NCI-H460 (cell line): ENCODE measurements at regions not wholly inside any gene's neighbourhood (a gene's known extent, or its start where the extent isn't known, plus 50 kb on each side); places are given as distances from the start of the nearest gene placed in this dataset.

Source experiments
- DNase-seq: peaks from one replicate; pipeline ENCODE4 v3.0.0-alpha.2; 2016; ENCODE audit warnings: low read depth; ENCODE audit errors: extremely low read depth

DNA sequence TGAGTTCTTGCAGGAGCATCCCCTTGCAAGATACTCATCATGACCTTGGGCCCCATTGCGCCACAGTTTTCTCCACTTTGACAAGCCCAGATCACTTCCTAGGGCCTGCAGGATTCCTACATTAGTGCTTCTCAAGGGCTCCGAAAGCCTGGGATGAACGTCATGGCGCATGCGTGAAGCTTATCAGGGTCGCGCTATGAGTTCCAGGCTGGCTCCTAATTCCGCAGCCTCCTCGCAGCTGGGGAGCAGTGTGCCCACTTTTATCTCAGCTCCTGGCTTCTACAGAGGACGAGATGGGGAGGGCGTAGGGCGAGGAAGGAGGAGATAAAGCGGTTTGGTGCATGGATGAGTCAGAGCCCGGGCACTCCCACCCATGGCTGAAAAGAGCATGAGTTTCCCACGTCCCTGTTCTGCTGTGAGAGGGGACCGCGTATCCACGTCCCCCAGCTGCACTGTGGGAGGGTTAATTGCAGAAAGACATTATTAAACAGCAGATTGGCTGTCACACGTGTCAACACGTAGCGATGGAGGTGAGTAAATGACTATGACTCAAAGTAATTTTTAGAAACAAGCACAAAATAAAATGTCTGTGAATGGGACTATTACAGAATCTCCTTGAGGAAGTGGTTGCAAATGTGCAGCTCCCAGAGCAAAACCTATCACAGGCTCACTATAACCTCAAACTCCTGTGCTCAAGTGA lies 72.9 kb upstream of the DSP start:
- peak; percentile 16 for DNase-seq

DNA sequence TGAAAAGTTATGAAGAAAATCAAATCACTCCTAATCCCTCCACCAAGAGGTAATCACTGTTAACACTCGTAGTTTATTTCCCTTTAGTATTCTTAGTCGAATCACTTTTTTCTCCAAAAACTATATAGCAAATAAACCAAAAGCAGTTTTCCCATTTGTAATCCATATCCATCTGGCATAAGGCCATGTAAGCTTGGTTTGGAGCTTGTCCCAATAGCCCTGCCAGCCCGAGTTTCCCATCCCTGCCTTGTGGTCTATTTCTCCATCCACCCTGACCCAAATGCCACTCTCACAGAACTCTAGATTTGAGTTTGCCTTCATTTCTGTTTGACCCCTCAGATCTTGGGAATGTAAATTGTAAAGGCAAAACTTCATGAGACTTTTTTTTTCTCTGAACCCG lies 71.8 kb upstream of the DSP start:
- DNase-seq, result no peak

DNA sequence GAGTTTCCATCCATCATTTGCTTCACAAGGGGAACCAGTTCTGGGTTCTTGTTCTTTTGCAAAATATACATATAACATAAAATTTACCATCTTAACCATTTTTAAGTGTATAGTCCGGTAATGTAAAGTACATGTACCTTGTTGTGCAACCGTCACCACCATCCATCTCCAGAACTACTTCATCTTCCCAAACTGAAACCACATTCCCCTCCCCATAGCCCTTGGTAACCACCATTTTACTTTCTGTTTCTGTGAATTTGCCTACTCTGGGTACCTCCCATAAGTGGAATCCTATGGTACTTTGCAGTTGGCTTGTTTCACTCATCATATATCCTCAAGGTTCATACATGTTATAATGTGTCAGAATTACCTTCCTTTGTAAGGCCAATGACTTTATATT lies 70.3 kb upstream of the DSP start:
- no peak for DNase-seq

DNA sequence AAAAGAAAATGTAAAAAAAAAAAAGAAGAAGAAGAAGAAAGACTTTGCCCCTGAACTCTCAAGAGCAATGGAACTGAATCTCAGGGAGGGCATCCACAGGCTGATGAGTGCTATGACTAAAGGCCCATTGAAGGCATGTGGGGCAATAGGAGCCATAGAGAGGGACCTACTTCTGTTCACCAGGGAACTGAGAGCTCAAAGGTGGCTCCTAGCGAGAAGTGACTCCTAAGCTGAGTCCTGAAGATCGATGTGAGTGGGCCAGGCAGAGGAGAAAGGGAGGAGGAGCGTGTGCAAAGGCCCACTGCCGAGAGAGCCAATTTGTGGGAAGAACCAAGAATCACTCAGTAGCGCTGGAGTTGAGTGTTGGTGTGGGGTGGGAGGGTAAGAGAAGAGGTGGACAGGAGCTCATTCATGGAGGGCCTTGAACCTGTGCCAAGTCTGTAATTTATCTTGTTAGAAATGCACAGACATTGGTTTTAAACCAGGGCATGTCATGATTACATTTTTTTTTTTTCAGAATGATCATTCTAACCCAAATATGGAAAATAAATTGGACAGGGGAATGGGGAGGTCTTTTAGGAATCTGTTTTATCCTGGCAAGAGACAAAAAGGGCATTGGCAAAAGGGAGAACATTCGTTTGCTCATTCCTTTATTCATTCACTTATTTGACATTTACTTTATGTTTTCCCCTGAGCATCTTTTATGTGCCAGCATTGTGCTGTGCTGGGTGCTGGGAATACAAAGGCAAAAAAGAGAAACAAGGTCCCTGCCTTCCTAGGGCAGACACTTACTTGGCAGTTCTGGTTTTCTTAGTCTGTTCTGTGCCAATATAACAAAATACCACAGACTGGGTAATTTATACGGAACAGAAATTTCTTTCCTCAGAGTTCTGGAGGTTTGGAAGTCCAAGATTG lies 67.4 kb upstream of the DSP start:
- no peak for DNase-seq

DNA sequence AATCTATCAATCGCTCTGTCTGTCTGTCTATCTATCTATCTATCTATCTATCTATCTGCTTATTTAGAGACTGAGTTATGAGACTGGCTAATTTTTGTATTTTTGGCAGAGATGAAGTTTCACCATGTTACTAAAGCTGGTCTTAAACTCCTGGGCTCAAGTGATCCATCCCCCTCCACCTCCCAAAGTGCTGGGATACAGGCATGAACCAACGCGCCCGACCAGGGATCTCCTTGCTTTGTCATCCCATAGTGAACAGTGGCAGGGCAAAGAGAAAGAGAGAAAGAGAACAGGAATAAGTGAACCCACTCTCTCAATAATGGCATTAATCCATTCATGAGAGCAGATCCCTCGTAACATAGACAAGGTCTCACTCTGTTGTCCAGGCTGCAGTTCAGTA lies 66.4 kb upstream of the DSP start:
- no peak for DNase-seq

DNA sequence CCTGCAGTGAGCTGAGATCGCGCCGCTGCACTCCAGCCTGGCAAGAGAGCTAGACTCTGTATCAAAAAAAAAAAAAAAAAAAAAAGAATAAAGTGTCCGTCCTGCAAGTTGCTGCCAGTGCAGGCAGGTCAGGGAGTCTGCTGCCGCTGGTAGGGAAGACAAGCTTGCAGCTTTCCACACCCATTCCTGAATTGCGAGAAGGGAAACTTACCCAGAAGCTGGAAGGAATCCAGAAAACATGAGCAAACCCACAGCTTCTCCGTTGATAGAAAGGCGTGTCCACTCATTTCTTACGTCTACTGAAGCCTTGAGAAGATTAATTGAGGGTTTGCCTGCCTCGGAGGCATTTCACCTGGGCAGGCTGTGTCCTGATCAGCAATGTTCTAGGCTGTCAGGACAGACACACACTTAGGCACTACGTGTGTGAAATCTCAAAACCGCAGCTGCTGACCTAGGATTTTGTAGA lies 61.6 kb upstream of the DSP start:
- DNase-seq, result peak; percentile 33

DNA sequence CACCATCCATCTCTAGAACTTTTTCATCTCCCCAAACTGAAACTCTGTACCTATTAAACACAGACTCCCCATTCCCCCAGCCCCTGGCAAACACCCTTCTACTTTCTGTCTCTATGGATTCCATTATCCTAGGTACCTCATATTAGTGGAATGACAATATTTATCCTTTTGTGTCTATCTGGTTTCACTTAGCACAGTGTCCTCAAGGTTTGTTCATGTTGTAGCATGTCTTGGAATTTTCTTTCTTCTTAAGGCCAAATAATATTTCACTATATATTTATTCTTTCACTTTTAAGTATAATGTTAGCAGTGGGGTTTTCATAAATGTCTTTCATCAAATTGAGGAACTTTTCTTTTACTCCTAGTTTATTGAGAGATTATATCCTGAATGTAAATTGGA lies 56.8 kb upstream of the DSP start:
- DNase-seq, result no peak

DNA sequence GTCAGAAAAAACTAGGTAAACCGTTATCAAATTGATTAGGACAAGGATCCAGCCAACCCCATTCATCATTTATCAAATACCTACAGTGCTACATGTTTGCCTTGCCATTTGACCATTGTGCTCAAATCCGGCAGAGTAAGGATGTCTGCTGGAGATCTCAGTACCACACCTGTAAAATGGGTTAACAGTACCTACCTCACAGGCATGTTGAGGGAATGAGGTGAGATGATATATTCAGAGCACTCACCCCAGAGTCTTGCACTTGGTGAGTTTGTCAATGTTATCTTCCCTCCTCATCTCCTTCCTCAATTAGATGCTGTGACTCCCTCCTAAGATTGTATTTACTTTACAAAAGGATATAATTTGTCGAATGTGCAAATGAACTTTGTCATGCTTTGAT lies 54.5 kb upstream of the DSP start:
- DNase-seq, result no peak

DNA sequence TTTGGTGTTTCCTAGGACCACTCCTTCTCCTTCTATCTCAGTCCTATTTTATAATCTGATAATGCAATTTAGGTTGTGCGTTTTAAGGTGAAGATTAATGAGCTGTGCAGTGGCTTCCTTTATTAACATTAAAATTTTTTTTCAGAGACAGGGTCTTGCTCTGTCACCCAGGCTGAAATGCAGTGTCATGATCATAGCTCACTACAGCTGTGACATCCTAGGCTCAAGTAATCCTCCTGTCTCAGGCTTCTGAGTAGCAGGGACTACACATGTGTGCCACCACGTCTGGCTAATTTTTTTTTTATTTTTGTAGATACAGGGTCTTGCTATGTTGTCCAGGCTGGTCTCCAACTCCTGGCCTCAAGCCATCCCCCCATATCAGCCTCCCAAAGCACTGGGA lies 53.0 kb upstream of the DSP start:
- no peak for DNase-seq

DNA sequence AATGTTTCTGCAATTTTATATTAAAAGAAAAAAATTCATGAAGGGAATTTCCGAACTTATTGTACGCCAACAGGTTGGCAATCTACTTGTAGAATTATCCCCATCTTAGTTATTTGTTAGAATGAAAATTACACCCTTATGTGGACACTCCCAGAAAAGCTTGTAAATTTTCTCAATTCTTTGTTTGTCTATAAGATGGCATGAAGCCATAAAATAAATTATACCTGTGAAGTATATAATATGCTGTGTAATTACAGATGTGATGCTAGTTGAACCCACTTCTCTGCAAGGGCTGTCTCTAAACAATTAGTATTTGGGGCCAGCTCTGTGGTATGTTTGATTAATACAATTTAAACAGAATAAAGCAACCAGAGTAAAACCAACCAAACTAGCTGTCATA lies 52.1 kb upstream of the DSP start:
- DNase-seq, result no peak
